Thyroid gland (tissue), 4 donors: ENCODE measurements at regions not wholly inside any gene's neighbourhood (a gene's known extent, or its start where the extent isn't known, plus 50 kb on each side); places are given as distances from the start of the nearest gene placed in this dataset.

Source experiments
- CTCF ChIP-seq, 6 experiments: fragments of 200-600 bp in 3 of 6; fragments of 450-650 bp in 3 of 6; sonication (generic) in 3 of 6; IDR thresholded peaks; one replicate each; pipeline ENCODE4 v1.5.1; 2016 to 2019; ENCODE audit warnings: antibody characterized with exemption in 6 of 6, mild to moderate bottlenecking in 2 of 6, inconsistent platforms in 1 of 6, moderate library complexity in 1 of 6
- POLR2A ChIP-seq, 2 donors: fragments of 450-650 bp; IDR thresholded peaks; one replicate each; pipeline ENCODE4 v1.6.1; 2017; ENCODE audit warnings: antibody characterized with exemption in 2 of 2, mild to moderate bottlenecking in 2 of 2, moderate library complexity in 1 of 2

- TF ChIP-seq CTCF (IDR thresholded peaks at IDR 0.05) (no peak), POLR2A (IDR thresholded peaks at IDR 0.05) (no peak)
Measured at GRCh38 chr18:40120356-40120755, 1834.7 kb upstream of the PIK3C3 start.
